ENCODE measurements at regions not wholly inside any gene's neighbourhood (a gene's known extent, or its start where the extent isn't known, plus 50 kb on each side); places are given as distances from the start of the nearest gene placed in this dataset.

- DNase-seq = no peak
Observed at GRCh38 chr16:11447272-11447671, 102.0 kb downstream of the RMI2 start.

GRCh38 chr16:11447836-11448235, 102.6 kb downstream of the RMI2 start:
- no peak for DNase-seq

- DNase-seq = no peak
Observed at GRCh38 chr16:11448796-11449416, 103.6 kb downstream of the RMI2 start.

GRCh38 chr16:11449716-11450115, 104.5 kb downstream of the RMI2 start:
- no peak for DNase-seq

GRCh38 chr16:11450136-11450535, 104.9 kb downstream of the RMI2 start:
- DNase-seq = no peak

- no peak for DNase-seq
Observed at GRCh38 chr16:11452298-11452697, 107.0 kb downstream of the RMI2 start.

- DNase-seq = no peak
Observed at GRCh38 chr16:11452746-11453389, 107.6 kb downstream of the RMI2 start.

GRCh38 chr16:11456741-11457140, 111.5 kb downstream of the RMI2 start:
- DNase-seq = no peak

- no peak for DNase-seq
Observed at GRCh38 chr16:11459722-11460121, 114.5 kb downstream of the RMI2 start.

GRCh38 chr16:11460820-11461594, 115.7 kb downstream of the RMI2 start:
- DNase-seq = no peak

GRCh38 chr16:11461595-11461990, 116.3 kb downstream of the RMI2 start:
- no peak for DNase-seq

GRCh38 chr16:11462036-11462435, 116.8 kb downstream of the RMI2 start:
- no peak for DNase-seq

GRCh38 chr16:11462861-11463260, 117.6 kb downstream of the RMI2 start:
- DNase-seq = no peak

- DNase-seq = no peak
Observed at GRCh38 chr16:11464241-11464640, 119.0 kb downstream of the RMI2 start.

GRCh38 chr16:11465675-11466074, 120.4 kb downstream of the RMI2 start:
- no peak for DNase-seq

- DNase-seq = no peak
Observed at GRCh38 chr16:11470676-11471415, 115.9 kb downstream of the LITAF start.

- DNase-seq = no peak
Observed at GRCh38 chr16:11471548-11471947, 115.2 kb downstream of the LITAF start.

GRCh38 chr16:11472410-11472809, 114.3 kb downstream of the LITAF start:
- DNase-seq = no peak

GRCh38 chr16:11472851-11473250, 113.9 kb downstream of the LITAF start:
- no peak for DNase-seq

GRCh38 chr16:11473728-11474127, 113.0 kb downstream of the LITAF start:
- no peak for DNase-seq

- DNase-seq = no peak
Observed at GRCh38 chr16:11474617-11475291, 112.0 kb downstream of the LITAF start.

- DNase-seq = no peak
Observed at GRCh38 chr16:11475896-11476630, 110.7 kb downstream of the LITAF start.

Measured in activated T-cell treated with anti-CD3 and anti-CD28 coated beads for 4 hours (primary cell).